ENCODE measurements at regions not wholly inside any gene's neighbourhood (a gene's known extent, or its start where the extent isn't known, plus 50 kb on each side); places are given as distances from the start of the nearest gene placed in this dataset.

GRCh38 chr18:70432804-70433400 is 144.1 kb downstream of the SOCS6 start:
- 57% methylated on average over 4 of the region's 4 CpGs for WGBS (ENCODE audit: insufficient coverage, low coverage, low lambda C conversion rate, missing lambda C conversion rate)
- H3K27ac ChIP-seq, result no peak overlapping the region
- H3K9me3 ChIP-seq, result no peaks in the 10 kb centered on the region
- no peak for DNase-seq
- H3K4me1 ChIP-seq, result peaks cover 0 to 6% (median 3%) of the 10 kb centered on the region in 4 donors
- intact Hi-C loops (cut with DNase I), result loop anchor here in 1 of 2 donors (10.0 kb wide), 1 partner anchor 238 kb away; no protein-coding TSS in a partner anchor
- TF ChIP-seq, protein P1, sequence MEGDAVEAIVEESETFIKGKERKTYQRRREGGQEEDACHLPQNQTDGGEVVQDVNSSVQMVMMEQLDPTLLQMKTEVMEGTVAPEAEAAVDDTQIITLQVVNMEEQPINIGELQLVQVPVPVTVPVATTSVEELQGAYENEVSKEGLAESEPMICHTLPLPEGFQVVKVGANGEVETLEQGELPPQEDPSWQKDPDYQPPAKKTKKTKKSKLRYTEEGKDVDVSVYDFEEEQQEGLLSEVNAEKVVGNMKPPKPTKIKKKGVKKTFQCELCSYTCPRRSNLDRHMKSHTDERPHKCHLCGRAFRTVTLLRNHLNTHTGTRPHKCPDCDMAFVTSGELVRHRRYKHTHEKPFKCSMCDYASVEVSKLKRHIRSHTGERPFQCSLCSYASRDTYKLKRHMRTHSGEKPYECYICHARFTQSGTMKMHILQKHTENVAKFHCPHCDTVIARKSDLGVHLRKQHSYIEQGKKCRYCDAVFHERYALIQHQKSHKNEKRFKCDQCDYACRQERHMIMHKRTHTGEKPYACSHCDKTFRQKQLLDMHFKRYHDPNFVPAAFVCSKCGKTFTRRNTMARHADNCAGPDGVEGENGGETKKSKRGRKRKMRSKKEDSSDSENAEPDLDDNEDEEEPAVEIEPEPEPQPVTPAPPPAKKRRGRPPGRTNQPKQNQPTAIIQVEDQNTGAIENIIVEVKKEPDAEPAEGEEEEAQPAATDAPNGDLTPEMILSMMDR (IDR thresholded peaks at IDR 0.05), result no peak
- no peak for TF ChIP-seq POLR2A (IDR thresholded peaks at IDR 0.05)
- H3K36me3 ChIP-seq, result no peaks in the 10 kb centered on the region
- ATAC-seq, result no peak
- H3K4me3 ChIP-seq, result no peak overlapping the region
- H3K27me3 ChIP-seq, result no peaks in the 10 kb centered on the region

GRCh38 chr18:70431203-70431624 is 142.4 kb downstream of the SOCS6 start:
- Histone ChIP-seq H3K36me3 (no peaks in the 10 kb centered on the region), H3K4me3 (no peak overlapping the region), H3K27ac (peak overlapping the region; percentile 29 to 56 (median 42)), H3K27me3 (no peaks in the 10 kb centered on the region), H3K9me3 (no peaks in the 10 kb centered on the region), H3K4me1 (peaks cover 0 to 6% (median 3%) of the 10 kb centered on the region in 4 donors)
- TF ChIP-seq, protein P1 (IDR thresholded peaks at IDR 0.05), result no peak
- no peak for TF ChIP-seq POLR2A (IDR thresholded peaks at IDR 0.05)
- WGBS (ENCODE audit: insufficient coverage, low coverage, low lambda C conversion rate, missing lambda C conversion rate), result 25% methylated on average over 2 of the region's 2 CpGs
- intact Hi-C loops (cut with DNase I), result loop anchor here in 1 of 2 donors (10.0 kb wide), 1 partner anchor 236 kb away; no protein-coding TSS in a partner anchor
- DNase-seq (no peak), ATAC-seq (peak; percentile 45 to 75 (median 68))

GRCh38 chr18:70430501-70431173 is 141.8 kb downstream of the SOCS6 start:
- ATAC-seq (no peak), DNase-seq (no peak)
- TF ChIP-seq, protein P1 (IDR thresholded peaks at IDR 0.05), result no peak
- no peak for TF ChIP-seq POLR2A (IDR thresholded peaks at IDR 0.05)
- intact Hi-C loops (cut with DNase I), result loop anchor here in 1 of 2 donors (10.0 kb wide), 1 partner anchor 236 kb away; no protein-coding TSS in a partner anchor
- Histone ChIP-seq H3K4me1 (peaks cover 0 to 6% (median 3%) of the 10 kb centered on the region in 4 donors), H3K36me3 (no peaks in the 10 kb centered on the region), H3K9me3 (no peaks in the 10 kb centered on the region), H3K27me3 (no peaks in the 10 kb centered on the region), H3K4me3 (no peak overlapping the region), H3K27ac (peak overlapping the region; percentile 29 to 56 (median 42))
- WGBS (ENCODE audit: insufficient coverage, low coverage, low lambda C conversion rate, missing lambda C conversion rate), result 61% methylated on average over 2 of the region's 26 CpGs

GRCh38 chr18:70429847-70430500 is 141.1 kb downstream of the SOCS6 start:
- TF ChIP-seq, protein P1 (IDR thresholded peaks at IDR 0.05), result no peak
- TF ChIP-seq POLR2A (IDR thresholded peaks at IDR 0.05), result no peak
- Histone ChIP-seq H3K36me3 (no peaks in the 10 kb centered on the region), H3K4me1 (peaks cover 0 to 6% (median 3%) of the 10 kb centered on the region in 4 donors), H3K27ac (peak overlapping the region in 1 of 3 donors; percentile 52), H3K9me3 (no peaks in the 10 kb centered on the region), H3K27me3 (no peaks in the 10 kb centered on the region), H3K4me3 (no peak overlapping the region)
- DNase-seq (no peak), ATAC-seq (no peak)
- intact Hi-C loops (cut with DNase I), result loop anchor here in 1 of 2 donors (10.0 kb wide), 1 partner anchor 235 kb away; no protein-coding TSS in a partner anchor
- WGBS (ENCODE audit: insufficient coverage, low coverage, low lambda C conversion rate, missing lambda C conversion rate), result 93% methylated on average over 14 of the region's 36 CpGs

All from right lobe of liver (tissue), 6 donors.